HL-60 (cell line): ENCODE measurements at regions not wholly inside any gene's neighbourhood (a gene's known extent, or its start where the extent isn't known, plus 50 kb on each side); places are given as distances from the start of the nearest gene placed in this dataset.

ENCODE experiments used
- CTCF ChIP-seq: IDR thresholded peaks from one replicate; pipeline ENCODE4 v1.5.1; 2011; ENCODE audit warnings: low read length, control low read depth, inconsistent platforms; ENCODE audit not compliant: insufficient read depth
- GABPA ChIP-seq: IDR thresholded peaks from 2 replicates; pipeline ENCODE4 v1.6.1; 2012; ENCODE audit warnings: low read depth
- POLR2AphosphoS5 ChIP-seq: IDR thresholded peaks from 2 replicates; pipeline ENCODE4 v1.6.1; 2012; ENCODE audit warnings: low read depth
- REST ChIP-seq: IDR thresholded peaks from 2 replicates; pipeline ENCODE4 v1.6.1; 2012; ENCODE audit warnings: low read depth; ENCODE audit not compliant: insufficient replicate concordance
- SPI1 ChIP-seq: IDR thresholded peaks from 2 replicates; pipeline ENCODE4 v1.6.1; 2012; ENCODE audit warnings: low read depth, mild to moderate bottlenecking, borderline replicate concordance

- TF ChIP-seq CTCF, result no peak
- TF ChIP-seq REST, result no peak
- no peak for TF ChIP-seq POLR2AphosphoS5
- TF ChIP-seq SPI1, result no peak
- TF ChIP-seq GABPA, result no peak
These were observed 634.6 kb upstream of the CNTNAP2 start for GRCh38 chr7:145481985-145482384.
